ENCODE measurements at regions not wholly inside any gene's neighbourhood (a gene's known extent, or its start where the extent isn't known, plus 50 kb on each side); places are given as distances from the start of the nearest gene placed in this dataset.

GRCh38 chr5:158123595-158123994, 264.6 kb upstream of the CLINT1 start:
- POLR2A ChIA-PET, result no interaction called here
- no peak for ATAC-seq
- H3K36me3 Mint-ChIP-seq (ENCODE audit: low read depth), result no peaks in the 10 kb centered on the region
- no peak overlapping the region for H3K4me3 Mint-ChIP-seq
- DNase-seq, result no peak
- no peaks in the 10 kb centered on the region for H3K9me3 Mint-ChIP-seq (ENCODE audit: insufficient read depth)
- CTCF ChIA-PET, result no interaction called here
- H3K4me1 Mint-ChIP-seq (ENCODE audit: low read depth), result no peaks in the 10 kb centered on the region
- no peak overlapping the region for H3K27ac Mint-ChIP-seq
- peaks cover 20% of the 10 kb centered on the region for H3K27me3 Mint-ChIP-seq (ENCODE audit: low read depth)

GRCh38 chr5:158121678-158122077, 262.7 kb upstream of the CLINT1 start:
- ATAC-seq, result no peak
- POLR2A ChIA-PET, result no interaction called here
- Mint-ChIP-seq H3K9me3 (ENCODE audit: insufficient read depth) (no peaks in the 10 kb centered on the region), H3K4me3 (no peak overlapping the region), H3K27ac (no peak overlapping the region), H3K36me3 (ENCODE audit: low read depth) (no peaks in the 10 kb centered on the region), H3K27me3 (ENCODE audit: low read depth) (peaks cover 27% of the 10 kb centered on the region), H3K4me1 (ENCODE audit: low read depth) (no peaks in the 10 kb centered on the region)
- DNase-seq, result no peak
- CTCF ChIA-PET, result no interaction called here

- Mint-ChIP-seq H3K4me1 (ENCODE audit: low read depth) (no peaks in the 10 kb centered on the region), H3K4me3 (no peak overlapping the region), H3K27me3 (ENCODE audit: low read depth) (peaks cover 24% of the 10 kb centered on the region), H3K27ac (no peak overlapping the region), H3K36me3 (ENCODE audit: low read depth) (no peaks in the 10 kb centered on the region), H3K9me3 (ENCODE audit: insufficient read depth) (no peaks in the 10 kb centered on the region)
- ChIA-PET POLR2A (no interaction called here), CTCF (no interaction called here)
- ATAC-seq (no peak), DNase-seq (no peak)
Measured at GRCh38 chr5:158120760-158121159, 261.8 kb upstream of the CLINT1 start.

GRCh38 chr5:158119961-158120723, 261.2 kb upstream of the CLINT1 start:
- ATAC-seq (no peak), DNase-seq (no peak)
- Mint-ChIP-seq H3K27ac (no peak overlapping the region), H3K9me3 (ENCODE audit: insufficient read depth) (no peaks in the 10 kb centered on the region), H3K4me1 (ENCODE audit: low read depth) (no peaks in the 10 kb centered on the region), H3K4me3 (no peak overlapping the region), H3K27me3 (ENCODE audit: low read depth) (peaks cover 25% of the 10 kb centered on the region), H3K36me3 (ENCODE audit: low read depth) (no peaks in the 10 kb centered on the region)
- ChIA-PET CTCF (interaction anchor here (1.2 kb wide), 1 partner anchor 45 kb away, joined by 4 read pairs; no protein-coding TSS in a partner anchor), POLR2A (no interaction called here)

- no peak overlapping the region for H3K4me3 Mint-ChIP-seq
- no peaks in the 10 kb centered on the region for H3K9me3 Mint-ChIP-seq (ENCODE audit: insufficient read depth)
- H3K4me1 Mint-ChIP-seq (ENCODE audit: low read depth), result no peaks in the 10 kb centered on the region
- ChIA-PET POLR2A (no interaction called here), CTCF (no interaction called here)
- ATAC-seq (no peak), DNase-seq (no peak)
- H3K36me3 Mint-ChIP-seq (ENCODE audit: low read depth), result no peaks in the 10 kb centered on the region
- H3K27ac Mint-ChIP-seq, result no peak overlapping the region
- peaks cover 20% of the 10 kb centered on the region for H3K27me3 Mint-ChIP-seq (ENCODE audit: low read depth)
Measured at GRCh38 chr5:158117467-158118160, 258.7 kb upstream of the CLINT1 start.

GRCh38 chr5:158116965-158117364, 258.0 kb upstream of the CLINT1 start:
- peaks cover 20% of the 10 kb centered on the region for H3K27me3 Mint-ChIP-seq (ENCODE audit: low read depth)
- no peaks in the 10 kb centered on the region for H3K9me3 Mint-ChIP-seq (ENCODE audit: insufficient read depth)
- POLR2A ChIA-PET, result no interaction called here
- CTCF ChIA-PET, result no interaction called here
- no peaks in the 10 kb centered on the region for H3K36me3 Mint-ChIP-seq (ENCODE audit: low read depth)
- H3K4me1 Mint-ChIP-seq (ENCODE audit: low read depth), result no peaks in the 10 kb centered on the region
- H3K27ac Mint-ChIP-seq, result no peak overlapping the region
- ATAC-seq (no peak), DNase-seq (no peak)
- no peak overlapping the region for H3K4me3 Mint-ChIP-seq

GRCh38 chr5:158115468-158115867, 256.5 kb upstream of the CLINT1 start:
- ATAC-seq (no peak), DNase-seq (no peak)
- Mint-ChIP-seq H3K4me3 (no peak overlapping the region), H3K9me3 (ENCODE audit: insufficient read depth) (no peaks in the 10 kb centered on the region), H3K27ac (no peak overlapping the region), H3K36me3 (ENCODE audit: low read depth) (no peaks in the 10 kb centered on the region), H3K27me3 (ENCODE audit: low read depth) (peaks cover 20% of the 10 kb centered on the region), H3K4me1 (ENCODE audit: low read depth) (no peaks in the 10 kb centered on the region)
- CTCF ChIA-PET, result no interaction called here
- POLR2A ChIA-PET, result no interaction called here

GRCh38 chr5:158108177-158108576, 249.2 kb upstream of the CLINT1 start:
- Mint-ChIP-seq H3K27me3 (ENCODE audit: low read depth) (no peaks in the 10 kb centered on the region), H3K4me3 (no peak overlapping the region), H3K36me3 (ENCODE audit: low read depth) (no peaks in the 10 kb centered on the region), H3K27ac (no peak overlapping the region), H3K4me1 (ENCODE audit: low read depth) (no peaks in the 10 kb centered on the region), H3K9me3 (ENCODE audit: insufficient read depth) (no peaks in the 10 kb centered on the region)
- ChIA-PET POLR2A (no interaction called here), CTCF (interaction anchor here (0.6 kb wide), 1 partner anchor 33 kb away, joined by 3 read pairs; no protein-coding TSS in a partner anchor)
- DNase-seq, result no peak
- no peak for ATAC-seq

GRCh38 chr5:158100373-158100888, 241.5 kb upstream of the CLINT1 start:
- Mint-ChIP-seq H3K9me3 (ENCODE audit: insufficient read depth) (no peaks in the 10 kb centered on the region), H3K27ac (no peak overlapping the region), H3K4me1 (ENCODE audit: low read depth) (no peaks in the 10 kb centered on the region), H3K36me3 (ENCODE audit: low read depth) (no peaks in the 10 kb centered on the region), H3K4me3 (no peak overlapping the region), H3K27me3 (ENCODE audit: low read depth) (no peaks in the 10 kb centered on the region)
- POLR2A ChIA-PET, result no interaction called here
- CTCF ChIA-PET, result no interaction called here
- DNase-seq (no peak), ATAC-seq (no peak)

- Mint-ChIP-seq H3K4me1 (ENCODE audit: low read depth) (no peaks in the 10 kb centered on the region), H3K36me3 (ENCODE audit: low read depth) (no peaks in the 10 kb centered on the region), H3K4me3 (no peak overlapping the region), H3K27me3 (ENCODE audit: low read depth) (no peaks in the 10 kb centered on the region), H3K9me3 (ENCODE audit: insufficient read depth) (no peaks in the 10 kb centered on the region), H3K27ac (no peak overlapping the region)
- ATAC-seq, result no peak
- ChIA-PET POLR2A (no interaction called here), CTCF (no interaction called here)
- DNase-seq, result no peak
Measured at GRCh38 chr5:158099571-158100105, 240.7 kb upstream of the CLINT1 start.

- no peak for ATAC-seq
- Mint-ChIP-seq H3K27me3 (ENCODE audit: low read depth) (no peaks in the 10 kb centered on the region), H3K36me3 (ENCODE audit: low read depth) (no peaks in the 10 kb centered on the region), H3K4me3 (no peak overlapping the region), H3K9me3 (ENCODE audit: insufficient read depth) (no peaks in the 10 kb centered on the region), H3K4me1 (ENCODE audit: low read depth) (no peaks in the 10 kb centered on the region), H3K27ac (no peak overlapping the region)
- ChIA-PET POLR2A (no interaction called here), CTCF (no interaction called here)
- DNase-seq, result no peak
Measured at GRCh38 chr5:158096835-158097234, 237.9 kb upstream of the CLINT1 start.

- ChIA-PET POLR2A (interaction anchor here (0.6 kb wide), 1 partner anchor 1056 kb away, joined by 4 read pairs; no protein-coding TSS in a partner anchor), CTCF (interaction anchor here (3.2 kb wide), 1 partner anchor 11 kb away, joined by 19 read pairs; no protein-coding TSS in a partner anchor)
- Mint-ChIP-seq H3K4me1 (ENCODE audit: low read depth) (no peaks in the 10 kb centered on the region), H3K4me3 (no peak overlapping the region), H3K36me3 (ENCODE audit: low read depth) (no peaks in the 10 kb centered on the region), H3K27ac (no peak overlapping the region), H3K9me3 (ENCODE audit: insufficient read depth) (no peaks in the 10 kb centered on the region), H3K27me3 (ENCODE audit: low read depth) (peaks cover 9% of the 10 kb centered on the region)
- ATAC-seq (no peak), DNase-seq (no peak)
Measured at GRCh38 chr5:158086856-158087255, 227.9 kb upstream of the CLINT1 start.
